ENCODE measurements at regions not wholly inside any gene's neighbourhood (a gene's known extent, or its start where the extent isn't known, plus 50 kb on each side); places are given as distances from the start of the nearest gene placed in this dataset.

DNA sequence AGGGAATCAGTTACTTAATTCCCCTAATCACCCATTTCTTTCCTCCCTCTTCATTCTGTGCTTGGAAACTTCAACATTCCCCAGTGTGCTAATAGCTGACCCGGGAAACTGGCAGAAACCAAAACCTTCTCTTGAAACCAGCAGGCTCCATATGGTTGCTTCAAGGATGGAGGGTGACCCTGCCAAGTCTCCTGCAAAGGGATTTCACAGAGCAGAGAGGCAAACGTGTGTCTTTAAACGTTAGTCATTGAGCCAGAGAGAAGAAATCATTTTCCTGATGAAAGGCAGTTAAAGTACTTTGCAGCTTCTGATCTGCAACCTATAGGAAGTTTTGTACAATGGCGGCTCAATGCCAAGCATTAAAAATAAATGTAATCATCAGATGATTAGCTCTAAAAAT lies 220.9 kb downstream of the POU4F1 start:
- TF ChIP-seq, protein P1, sequence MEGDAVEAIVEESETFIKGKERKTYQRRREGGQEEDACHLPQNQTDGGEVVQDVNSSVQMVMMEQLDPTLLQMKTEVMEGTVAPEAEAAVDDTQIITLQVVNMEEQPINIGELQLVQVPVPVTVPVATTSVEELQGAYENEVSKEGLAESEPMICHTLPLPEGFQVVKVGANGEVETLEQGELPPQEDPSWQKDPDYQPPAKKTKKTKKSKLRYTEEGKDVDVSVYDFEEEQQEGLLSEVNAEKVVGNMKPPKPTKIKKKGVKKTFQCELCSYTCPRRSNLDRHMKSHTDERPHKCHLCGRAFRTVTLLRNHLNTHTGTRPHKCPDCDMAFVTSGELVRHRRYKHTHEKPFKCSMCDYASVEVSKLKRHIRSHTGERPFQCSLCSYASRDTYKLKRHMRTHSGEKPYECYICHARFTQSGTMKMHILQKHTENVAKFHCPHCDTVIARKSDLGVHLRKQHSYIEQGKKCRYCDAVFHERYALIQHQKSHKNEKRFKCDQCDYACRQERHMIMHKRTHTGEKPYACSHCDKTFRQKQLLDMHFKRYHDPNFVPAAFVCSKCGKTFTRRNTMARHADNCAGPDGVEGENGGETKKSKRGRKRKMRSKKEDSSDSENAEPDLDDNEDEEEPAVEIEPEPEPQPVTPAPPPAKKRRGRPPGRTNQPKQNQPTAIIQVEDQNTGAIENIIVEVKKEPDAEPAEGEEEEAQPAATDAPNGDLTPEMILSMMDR (conservative IDR thresholded peaks at IDR 0.05; ENCODE audit: low read depth, low read length): no peak
- no peak for TF ChIP-seq EZH2 (IDR thresholded peaks at IDR 0.05; ENCODE audit: borderline replicate concordance, low read depth, low read length, poor library complexity, severe bottlenecking)
